GM10266 (cell line): ENCODE measurements at regions not wholly inside any gene's neighbourhood (a gene's known extent, or its start where the extent isn't known, plus 50 kb on each side); places are given as distances from the start of the nearest gene placed in this dataset.

Source experiments
- DNase-seq: peaks from one replicate; pipeline ENCODE4 v3.0.0; 2012; ENCODE audit errors: extremely low spot score
- TF ChIP-seq, protein P1 (sequence below): IDR thresholded peaks from 2 replicates; pipeline ENCODE4 v1.5.1; 2012; ENCODE audit warnings: mild to moderate bottlenecking, low read depth; ENCODE audit not compliant: control insufficient read depth, insufficient read depth; ENCODE audit errors: missing control alignments

DNA sequence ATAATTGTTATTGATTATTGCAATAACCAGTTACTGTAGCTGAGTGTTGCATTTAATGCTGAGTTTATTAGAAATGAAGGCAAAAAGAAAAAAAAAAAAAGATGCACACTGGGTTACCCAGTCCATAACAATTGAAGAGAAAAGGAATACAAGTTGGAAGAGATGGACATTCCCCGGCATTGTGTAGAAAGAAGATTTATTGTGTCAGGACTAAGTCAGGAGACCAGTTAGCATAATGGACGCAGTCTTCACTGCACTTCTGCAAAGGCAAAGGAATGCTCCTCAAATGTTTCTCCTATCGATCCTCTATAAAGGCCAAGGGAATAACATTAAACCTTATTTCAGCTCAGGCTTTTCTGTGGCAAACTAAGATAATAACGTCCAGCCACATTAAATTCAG lies 157.8 kb downstream of the INSIG2 start:
- no peak for DNase-seq

GRCh38 chr2:118244686-118245085 lies 156.4 kb downstream of the INSIG2 start:
- TF ChIP-seq, protein P1, sequence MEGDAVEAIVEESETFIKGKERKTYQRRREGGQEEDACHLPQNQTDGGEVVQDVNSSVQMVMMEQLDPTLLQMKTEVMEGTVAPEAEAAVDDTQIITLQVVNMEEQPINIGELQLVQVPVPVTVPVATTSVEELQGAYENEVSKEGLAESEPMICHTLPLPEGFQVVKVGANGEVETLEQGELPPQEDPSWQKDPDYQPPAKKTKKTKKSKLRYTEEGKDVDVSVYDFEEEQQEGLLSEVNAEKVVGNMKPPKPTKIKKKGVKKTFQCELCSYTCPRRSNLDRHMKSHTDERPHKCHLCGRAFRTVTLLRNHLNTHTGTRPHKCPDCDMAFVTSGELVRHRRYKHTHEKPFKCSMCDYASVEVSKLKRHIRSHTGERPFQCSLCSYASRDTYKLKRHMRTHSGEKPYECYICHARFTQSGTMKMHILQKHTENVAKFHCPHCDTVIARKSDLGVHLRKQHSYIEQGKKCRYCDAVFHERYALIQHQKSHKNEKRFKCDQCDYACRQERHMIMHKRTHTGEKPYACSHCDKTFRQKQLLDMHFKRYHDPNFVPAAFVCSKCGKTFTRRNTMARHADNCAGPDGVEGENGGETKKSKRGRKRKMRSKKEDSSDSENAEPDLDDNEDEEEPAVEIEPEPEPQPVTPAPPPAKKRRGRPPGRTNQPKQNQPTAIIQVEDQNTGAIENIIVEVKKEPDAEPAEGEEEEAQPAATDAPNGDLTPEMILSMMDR = no peak
- no peak for DNase-seq

More for the DNA sequence above, 157.8 kb downstream of the INSIG2 start:
- TF ChIP-seq, protein P1 = no peak

GRCh38 chr2:118243031-118243430 lies 154.8 kb downstream of the INSIG2 start:
- DNase-seq = no peak
- TF ChIP-seq, protein P1 = no peak

- DNase-seq = no peak
Observed at GRCh38 chr2:118242216-118242615, 153.9 kb downstream of the INSIG2 start.

DNA sequence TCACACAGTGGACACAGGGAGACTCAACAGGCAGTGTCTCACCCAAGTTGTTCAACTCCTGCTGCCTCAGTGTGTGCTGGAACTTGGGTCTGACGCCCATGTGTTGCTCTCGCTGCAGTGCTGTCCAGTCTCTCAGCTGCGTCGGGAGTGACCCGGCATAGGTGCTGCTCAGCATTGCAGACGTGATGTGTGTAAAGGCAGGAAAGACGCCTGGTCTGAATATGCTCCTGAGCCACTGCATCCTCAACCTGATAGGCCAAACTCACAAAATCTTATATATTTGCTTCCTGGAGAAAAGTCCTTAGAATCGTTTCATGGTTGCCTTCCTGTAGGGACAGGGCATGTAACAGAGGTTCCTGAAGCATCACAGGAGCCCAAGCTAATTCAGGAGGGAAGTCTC lies 152.9 kb downstream of the INSIG2 start:
- TF ChIP-seq, protein P1 = no peak
- no peak for DNase-seq

More at GRCh38 chr2:118242216-118242615, 153.9 kb downstream of the INSIG2 start:
- TF ChIP-seq, protein P1 = no peak

- DNase-seq = no peak
- TF ChIP-seq, protein P1 = no peak
Observed at GRCh38 chr2:118240276-118240675, 152.0 kb downstream of the INSIG2 start.

- no peak for DNase-seq
- TF ChIP-seq, protein P1 = no peak
Observed at GRCh38 chr2:118239284-118239683, 151.0 kb downstream of the INSIG2 start.
